ENCODE measurements at regions not wholly inside any gene's neighbourhood (a gene's known extent, or its start where the extent isn't known, plus 50 kb on each side); places are given as distances from the start of the nearest gene placed in this dataset.

- no peak for TF ChIP-seq ATF1 (CRISPR knock-in tag; IDR thresholded peaks at IDR 0.05)
- TF ChIP-seq CTCF (IDR thresholded peaks at IDR 0.05), result no peak
- TF ChIP-seq SP1 (CRISPR knock-in tag; conservative IDR thresholded peaks at IDR 0.05), result no peak
- TF ChIP-seq FOXP4 (CRISPR knock-in tag; IDR thresholded peaks at IDR 0.05), result no peak
- no peak for TF ChIP-seq NFE2L1 (CRISPR knock-in tag; IDR thresholded peaks at IDR 0.05)
- no peak for TF ChIP-seq NR1H2 (CRISPR knock-in tag; IDR thresholded peaks at IDR 0.05)
These were observed 83.2 kb upstream of the ALDH1L1 start for GRCh38 chr3:126263539-126263938.
